ENCODE measurements at regions not wholly inside any gene's neighbourhood (a gene's known extent, or its start where the extent isn't known, plus 50 kb on each side); places are given as distances from the start of the nearest gene placed in this dataset.

GRCh38 chr17:63024201-63024600 lies 58.2 kb downstream of the TANC2 start (continued):
- no peak for TF ChIP-seq ZNF532 (CRISPR knock-in tag; IDR thresholded peaks at IDR 0.05; ENCODE audit: borderline replicate concordance)
- no peak for TF ChIP-seq MXD4 (CRISPR knock-in tag; IDR thresholded peaks at IDR 0.05; ENCODE audit: borderline replicate concordance)
- no peak for TF ChIP-seq ATF6 (CRISPR knock-in tag; IDR thresholded peaks at IDR 0.05)
- TF ChIP-seq ZNF121 (CRISPR knock-in tag; IDR thresholded peaks at IDR 0.05): no peak
- no peak for TF ChIP-seq HMGA2 (CRISPR knock-in tag; IDR thresholded peaks at IDR 0.05)
- no peak for TF ChIP-seq ARID4B (CRISPR knock-in tag; IDR thresholded peaks at IDR 0.05; ENCODE audit: borderline replicate concordance)
- TF ChIP-seq NR2C2 (CRISPR knock-in tag; IDR thresholded peaks at IDR 0.05): no peak
- TF ChIP-seq SMAD3 (CRISPR knock-in tag; IDR thresholded peaks at IDR 0.05; ENCODE audit: borderline replicate concordance): no peak

- Mint-ChIP-seq H3K27ac (no peak overlapping the region), H3K36me3 (peaks cover 17% of the 10 kb centered on the region), H3K9me3 (peaks cover 26% of the 10 kb centered on the region), H3K4me1 (no peaks in the 10 kb centered on the region), H3K27me3 (ENCODE audit: low read depth) (no peaks in the 10 kb centered on the region), H3K4me3 (no peak overlapping the region)
- DNase-seq (ENCODE audit: low spot score): no peak
- CTCF ChIA-PET: no interaction called here
- POLR2A ChIA-PET: no interaction called here
- no peak for ATAC-seq
- TF ChIP-seq E2F1 (CRISPR knock-in tag; IDR thresholded peaks at IDR 0.05) (no peak), CREM (CRISPR knock-in tag; IDR thresholded peaks at IDR 0.05) (no peak), MAX (CRISPR knock-in tag; IDR thresholded peaks at IDR 0.05) (no peak), ATF1 (CRISPR knock-in tag; IDR thresholded peaks at IDR 0.05) (no peak), ZNF263 (CRISPR knock-in tag; IDR thresholded peaks at IDR 0.05; ENCODE audit: low read depth) (no peak), PREB (CRISPR knock-in tag; IDR thresholded peaks at IDR 0.05; ENCODE audit: borderline replicate concordance) (no peak), ATF6 (CRISPR knock-in tag; IDR thresholded peaks at IDR 0.05) (no peak), USF1 (CRISPR knock-in tag; IDR thresholded peaks at IDR 0.05) (no peak), ESRRA (CRISPR knock-in tag; IDR thresholded peaks at IDR 0.05; ENCODE audit: borderline replicate concordance) (no peak), MYBL2 (CRISPR knock-in tag; IDR thresholded peaks at IDR 0.05) (no peak), SOX15 (CRISPR knock-in tag; IDR thresholded peaks at IDR 0.05) (no peak), USF2 (CRISPR knock-in tag; IDR thresholded peaks at IDR 0.05) (no peak)
These were observed 58.7 kb downstream of the TANC2 start for GRCh38 chr17:63024716-63025115.

All from WTC11 (cell line).